Heart right ventricle (tissue), 16 donors: ENCODE measurements at regions not wholly inside any gene's neighbourhood (a gene's known extent, or its start where the extent isn't known, plus 50 kb on each side); places are given as distances from the start of the nearest gene placed in this dataset.

Experiments used
- ATAC-seq, 8 donors: fragments of 200-7000 bp; cut with Tn5 transposase; one replicate each; pipeline ENCODE4 v1.9.1; 2020; ENCODE audit warnings: mild to moderate bottlenecking in 8 of 8, moderate library complexity in 8 of 8, moderate number of reproducible peaks in 1 of 8
- DNase-seq, 2 donors: peaks; one replicate each; pipeline ENCODE4 v3.0.0-alpha.2; 2020
- H3K27ac ChIP-seq, 10 donors: fragments of 200-600 bp; sonication (generic) in 2 of 10; one replicate each; pipeline versions ENCODE4 v1.5.0 to v1.8.0; 2020 to 2022; ENCODE audit warnings: mild to moderate bottlenecking in 3 of 10
- H3K27me3 ChIP-seq, 7 donors: fragments of 200-600 bp; one replicate each; pipeline ENCODE4 v1.8.0; 2021 to 2022; ENCODE audit warnings: mild to moderate bottlenecking in 2 of 7
- H3K36me3 ChIP-seq, 9 donors: fragments of 200-600 bp; sonication (generic) in 1 of 9; one replicate each; pipeline versions ENCODE4 v1.5.0 to v1.8.0; 2020 to 2022; ENCODE audit warnings: mild to moderate bottlenecking in 2 of 9
- H3K4me1 ChIP-seq, 9 donors: fragments of 200-600 bp; sonication (generic) in 1 of 9; one replicate each; pipeline versions ENCODE4 v1.5.0 to v1.8.0; 2020 to 2022; ENCODE audit warnings: mild to moderate bottlenecking in 4 of 9
- H3K4me3 ChIP-seq, 10 donors: fragments of 200-600 bp; sonication (generic) in 2 of 10; one replicate each; pipeline versions ENCODE4 v1.5.0 to v1.8.0; 2020 to 2022; ENCODE audit warnings: mild to moderate bottlenecking in 7 of 10, moderate library complexity in 2 of 10
- H3K9me3 ChIP-seq, 11 donors: fragments of 200-600 bp in 10 of 11; sonication (generic) in 2 of 11; one replicate each; pipeline versions ENCODE4 v1.5.0 to v1.8.0; 2013 to 2022; ENCODE audit warnings: mild to moderate bottlenecking in 2 of 11, control low read depth in 1 of 11, moderate library complexity in 1 of 11
- WGBS, 2 donors: extraction: QIAGEN DNeasy Blood & Tissue Kit; methylation state at CpG; one replicate each; pipeline ENCODE4 v1.1.7; 2013; ENCODE audit warnings: inconsistent platforms in 1 of 2; 5-methylcytosine and 5-hydroxymethylcytosine counted together
- intact Hi-C, 10 donors: fragments of 100-400 bp; cut with DNase I; formaldehyde crosslinking; loops; one replicate each; pipeline versions ENCODE4 v1.11.1 to v1.14.2; 2022
- TF ChIP-seq, protein P1 (sequence below), 9 donors: fragments of 200-600 bp; sonication (generic) in 2 of 9; IDR thresholded peaks; one replicate each; pipeline versions ENCODE4 v1.5.0 to v1.8.0; 2021 to 2022; ENCODE audit warnings: antibody characterized with exemption in 9 of 9, mild to moderate bottlenecking in 5 of 9, moderate library complexity in 1 of 9
- donor health status: Arrhythmogenic right ventricular cardiomyopathy.
- donor health status: ischemic (EF 13 %, LVEDD 7.1; RV severe dilation, severe dysfunction).
- donor health status: healthy with polysubstance abuse.
- donor health status: DM: no; HTN: yes; CAD: no.
- donor health status: DM: no; HTN: no; CAD: no.
- donor health status: ischemic (EF 25% LVEDD 6.9; RV normal size, moderate dysfunction).
- donor health status: ischemic (EF 25% LVEDD 5.7; RV mildly dilated, moderate dysfunction).
- donor health status: healthy.
- donor health status: DM: yes; HTN: yes; CAD: no.
- donor health status: Ischemic cardiomyopathy.
- donor health status: ischemic (EF 35%, LVEDD 5.7; RV mildly dilated, moderate dysfunction).
- donor health status: nonischemic (EF 11% LVEDD 7.7; RV severe dilation, severe dysfunction).
- donor health status: DM: yes; HTN: yes; CAD: no.
- donor health status: PGD.
- donor health status: ischemic (EF 29% LVEDD 5.4; RV normal size, mild dysfunction).
- donor health status: nonischemic (EF 23%, LVEDD 6.1; RV moderate dilation, normal function).

DNA sequence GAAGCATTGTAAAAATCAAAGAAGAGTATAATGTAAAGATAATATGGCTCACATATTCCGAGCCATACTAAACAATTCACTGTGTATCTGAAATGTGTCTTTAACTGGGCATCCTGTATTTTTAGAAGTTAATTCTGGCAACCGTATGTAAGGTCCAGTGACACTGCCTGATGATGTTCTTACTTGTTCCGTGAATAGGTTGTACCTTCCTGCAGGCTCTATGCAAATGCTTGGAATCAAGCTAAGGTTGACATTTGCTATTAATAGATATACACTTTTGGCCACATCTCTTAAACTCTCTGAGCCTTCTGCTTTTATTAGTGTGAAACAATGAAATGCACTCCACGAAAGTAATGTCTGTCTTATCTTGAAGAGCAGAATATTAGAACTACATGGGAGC lies 534.6 kb downstream of the CCDC85A start:
- Histone ChIP-seq H3K27me3 (no peaks in the 10 kb centered on the region), H3K27ac (peak overlapping the region in 1 of 10 donors; percentile 33), H3K9me3 (peaks cover 0 to 14% (median 2%) of the 10 kb centered on the region in 11 donors), H3K36me3 (no peaks in the 10 kb centered on the region), H3K4me3 (no peak overlapping the region), H3K4me1 (peaks cover 0 to 7% (median 4%) of the 10 kb centered on the region in 9 donors)
- WGBS, 2 donors = 51 to 59% methylated on average over 4 of the region's 4 CpGs
- DNase-seq (no peak), ATAC-seq (peak in 5 of 8 donors; percentile 50 to 97 (median 84))
- TF ChIP-seq, protein P1, sequence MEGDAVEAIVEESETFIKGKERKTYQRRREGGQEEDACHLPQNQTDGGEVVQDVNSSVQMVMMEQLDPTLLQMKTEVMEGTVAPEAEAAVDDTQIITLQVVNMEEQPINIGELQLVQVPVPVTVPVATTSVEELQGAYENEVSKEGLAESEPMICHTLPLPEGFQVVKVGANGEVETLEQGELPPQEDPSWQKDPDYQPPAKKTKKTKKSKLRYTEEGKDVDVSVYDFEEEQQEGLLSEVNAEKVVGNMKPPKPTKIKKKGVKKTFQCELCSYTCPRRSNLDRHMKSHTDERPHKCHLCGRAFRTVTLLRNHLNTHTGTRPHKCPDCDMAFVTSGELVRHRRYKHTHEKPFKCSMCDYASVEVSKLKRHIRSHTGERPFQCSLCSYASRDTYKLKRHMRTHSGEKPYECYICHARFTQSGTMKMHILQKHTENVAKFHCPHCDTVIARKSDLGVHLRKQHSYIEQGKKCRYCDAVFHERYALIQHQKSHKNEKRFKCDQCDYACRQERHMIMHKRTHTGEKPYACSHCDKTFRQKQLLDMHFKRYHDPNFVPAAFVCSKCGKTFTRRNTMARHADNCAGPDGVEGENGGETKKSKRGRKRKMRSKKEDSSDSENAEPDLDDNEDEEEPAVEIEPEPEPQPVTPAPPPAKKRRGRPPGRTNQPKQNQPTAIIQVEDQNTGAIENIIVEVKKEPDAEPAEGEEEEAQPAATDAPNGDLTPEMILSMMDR (IDR thresholded peaks at IDR 0.05) = no peak
- intact Hi-C loops = no loop called here

DNA sequence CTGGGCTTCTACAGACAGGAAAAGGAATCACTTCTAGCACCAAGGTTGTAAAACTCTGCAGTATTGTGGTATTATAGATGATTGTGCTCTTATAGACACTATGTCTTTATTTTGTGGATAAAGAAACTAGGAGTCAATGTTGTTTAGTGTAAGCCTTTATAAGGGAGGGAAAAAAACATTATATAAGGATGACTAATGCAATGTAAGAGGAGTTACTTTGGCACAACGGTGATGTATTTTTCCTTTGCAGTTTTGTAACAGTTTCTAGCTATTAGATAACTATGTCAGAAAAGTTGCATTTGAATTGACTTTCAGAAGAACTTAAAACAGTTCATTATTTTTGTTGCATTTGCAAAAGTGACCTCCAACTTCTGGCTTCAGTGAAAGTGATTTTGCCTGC lies 545.4 kb downstream of the CCDC85A start:
- Histone ChIP-seq H3K27me3 (no peaks in the 10 kb centered on the region), H3K4me3 (no peak overlapping the region), H3K4me1 (no peaks in the 10 kb centered on the region), H3K27ac (no peak overlapping the region), H3K9me3 (peaks cover 0 to 30% (median 12%) of the 10 kb centered on the region in 11 donors), H3K36me3 (no peaks in the 10 kb centered on the region)
- TF ChIP-seq, protein P1 (IDR thresholded peaks at IDR 0.05) = no peak
- DNase-seq (no peak), ATAC-seq (no peak)
- intact Hi-C loops = no loop called here
- WGBS, 2 donors = 80 to 84% methylated on average over 1 of the region's 1 CpG

DNA sequence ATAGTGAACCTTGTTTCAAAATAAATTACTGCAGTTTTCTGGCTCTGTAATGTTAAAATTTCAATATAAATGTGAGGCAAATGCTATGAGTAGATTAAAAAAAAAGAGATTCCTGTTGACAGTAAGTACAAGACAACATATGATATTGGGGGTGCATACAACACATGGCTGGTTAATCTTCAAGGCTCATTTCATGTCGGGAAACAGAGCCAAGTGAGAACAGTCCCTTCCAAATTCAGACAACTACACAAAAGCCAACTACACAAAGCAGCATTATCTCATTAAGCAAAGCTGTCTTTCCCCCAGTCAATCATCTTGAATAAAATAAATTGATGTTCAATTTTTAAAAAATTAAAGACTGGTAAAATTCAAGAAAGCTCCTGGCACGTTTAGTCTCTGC lies 549.2 kb downstream of the CCDC85A start:
- Histone ChIP-seq H3K4me1 (no peaks in the 10 kb centered on the region), H3K27ac (no peak overlapping the region), H3K27me3 (no peaks in the 10 kb centered on the region), H3K36me3 (no peaks in the 10 kb centered on the region), H3K9me3 (peaks cover 0 to 21% (median 8%) of the 10 kb centered on the region in 11 donors), H3K4me3 (no peak overlapping the region)
- TF ChIP-seq, protein P1 (IDR thresholded peaks at IDR 0.05) = no peak
- ATAC-seq (no peak), DNase-seq (no peak)
- WGBS, 2 donors = 77 to 78% methylated on average over 2 of the region's 2 CpGs
- intact Hi-C loops = no loop called here

- H3K9me3 ChIP-seq = peaks cover 0 to 15% (median 8%) of the 10 kb centered on the region in 11 donors
- no peak overlapping the region for H3K4me3 ChIP-seq
- no peaks in the 10 kb centered on the region for H3K27me3 ChIP-seq
- TF ChIP-seq, protein P1 (IDR thresholded peaks at IDR 0.05) = no peak
- no peak overlapping the region for H3K27ac ChIP-seq
- H3K36me3 ChIP-seq = no peaks in the 10 kb centered on the region
- ATAC-seq (no peak), DNase-seq (no peak)
- intact Hi-C loops = no loop called here
- 88 to 90% methylated on average over 1 of the region's 1 CpG for WGBS, 2 donors
- no peaks in the 10 kb centered on the region for H3K4me1 ChIP-seq
Observed at GRCh38 chr2:56739413-56739812, 555.6 kb downstream of the CCDC85A start.
